DOHH2 (cell line): ENCODE measurements at regions not wholly inside any gene's neighbourhood (a gene's known extent, or its start where the extent isn't known, plus 50 kb on each side); places are given as distances from the start of the nearest gene placed in this dataset.

Experiments
- EZH2phosphoT487 ChIP-seq: fragments of 200-600 bp; sonication (generic); IDR thresholded peaks from 2 replicates; pipeline ENCODE4 v1.6.1; 2017; ENCODE audit warnings: borderline replicate concordance, mild to moderate bottlenecking, antibody characterized with exemption, low read length, moderate library complexity, mixed read lengths
- TF ChIP-seq, protein P1 (sequence below): fragments of 200-600 bp; sonication (generic); IDR thresholded peaks from one replicate; pipeline ENCODE4 v1.5.1; 2014; ENCODE audit warnings: antibody characterized with exemption, mild to moderate bottlenecking, low read depth, low read length; ENCODE audit not compliant: poor library complexity, severe bottlenecking

DNA sequence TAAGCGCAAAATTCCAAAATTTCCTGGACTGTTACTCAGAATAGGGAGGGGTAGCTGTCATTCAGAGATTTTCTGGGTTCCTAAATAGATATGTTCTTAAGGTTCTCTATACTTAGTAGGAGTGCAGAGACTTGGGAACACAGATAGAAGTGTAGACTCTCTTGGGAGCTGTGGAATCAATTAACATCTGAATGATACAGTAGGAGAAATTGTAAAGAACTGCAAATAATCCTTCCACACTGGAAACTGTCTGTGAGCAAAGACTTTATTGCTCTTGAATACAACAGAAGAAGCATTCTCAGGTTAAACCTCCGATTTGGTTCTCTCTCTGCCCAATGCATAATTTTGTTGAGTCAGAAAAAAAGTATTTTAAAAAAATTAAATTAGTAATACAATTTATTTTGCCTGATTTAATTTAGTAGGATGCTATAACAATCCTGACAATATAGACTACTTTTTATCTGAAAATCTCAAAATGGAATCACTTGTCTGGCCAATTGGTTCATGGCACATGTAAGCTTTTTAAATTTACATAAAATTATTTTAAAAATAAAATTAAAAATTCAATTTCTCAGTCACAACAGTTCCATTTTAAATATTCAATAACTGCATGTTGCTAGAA lies 1754.3 kb downstream of the PLA2G4A start:
- TF ChIP-seq, protein P1, sequence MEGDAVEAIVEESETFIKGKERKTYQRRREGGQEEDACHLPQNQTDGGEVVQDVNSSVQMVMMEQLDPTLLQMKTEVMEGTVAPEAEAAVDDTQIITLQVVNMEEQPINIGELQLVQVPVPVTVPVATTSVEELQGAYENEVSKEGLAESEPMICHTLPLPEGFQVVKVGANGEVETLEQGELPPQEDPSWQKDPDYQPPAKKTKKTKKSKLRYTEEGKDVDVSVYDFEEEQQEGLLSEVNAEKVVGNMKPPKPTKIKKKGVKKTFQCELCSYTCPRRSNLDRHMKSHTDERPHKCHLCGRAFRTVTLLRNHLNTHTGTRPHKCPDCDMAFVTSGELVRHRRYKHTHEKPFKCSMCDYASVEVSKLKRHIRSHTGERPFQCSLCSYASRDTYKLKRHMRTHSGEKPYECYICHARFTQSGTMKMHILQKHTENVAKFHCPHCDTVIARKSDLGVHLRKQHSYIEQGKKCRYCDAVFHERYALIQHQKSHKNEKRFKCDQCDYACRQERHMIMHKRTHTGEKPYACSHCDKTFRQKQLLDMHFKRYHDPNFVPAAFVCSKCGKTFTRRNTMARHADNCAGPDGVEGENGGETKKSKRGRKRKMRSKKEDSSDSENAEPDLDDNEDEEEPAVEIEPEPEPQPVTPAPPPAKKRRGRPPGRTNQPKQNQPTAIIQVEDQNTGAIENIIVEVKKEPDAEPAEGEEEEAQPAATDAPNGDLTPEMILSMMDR = no peak
- TF ChIP-seq EZH2phosphoT487 = no peak
